ENCODE measurements at regions not wholly inside any gene's neighbourhood (a gene's known extent, or its start where the extent isn't known, plus 50 kb on each side); places are given as distances from the start of the nearest gene placed in this dataset.
"Not testable (repeated sequence)": the region's sequence is repeated elsewhere in the genome, so short reads cannot be mapped to it uniquely, and the experiment has no call there.

GRCh38 chr5:58165152-58165551 is 294.7 kb downstream of the PLK2 start:
- Mint-ChIP-seq H3K4me1 (ENCODE audit: low read depth, unreplicated experiment) (no peaks in the 10 kb centered on the region), H3K9me3 (ENCODE audit: unreplicated experiment) (no peaks in the 10 kb centered on the region), H3K36me3 (ENCODE audit: insufficient read depth, unreplicated experiment) (no peaks in the 10 kb centered on the region), H3K27ac (ENCODE audit: unreplicated experiment) (no peak overlapping the region), H3K27me3 (ENCODE audit: insufficient read depth, unreplicated experiment) (no peaks in the 10 kb centered on the region), H3K4me3 (ENCODE audit: unreplicated experiment) (no peak overlapping the region)
- no peaks in the 10 kb centered on the region for H3K9me3 ChIP-seq
- DNase-seq: no peak
- H3K27me3 ChIP-seq (replicated peaks; ENCODE audit: control insufficient read depth, insufficient read depth, low read length): no peaks in the 10 kb centered on the region
- intact Hi-C loops (cut with micrococcal nuclease; ENCODE audit: unreplicated experiment): no loop called here
- ChIA-PET CTCF (no interaction called here), POLR2A (no interaction called here)
- no TSS peak for BruUV-seq (replicated peaks)
- H3K36me3 ChIP-seq (ENCODE audit: control insufficient read depth, insufficient read depth, low read length): no peaks in the 10 kb centered on the region
- H3K4me1 ChIP-seq: no peaks in the 10 kb centered on the region
- TF ChIP-seq, protein P1, sequence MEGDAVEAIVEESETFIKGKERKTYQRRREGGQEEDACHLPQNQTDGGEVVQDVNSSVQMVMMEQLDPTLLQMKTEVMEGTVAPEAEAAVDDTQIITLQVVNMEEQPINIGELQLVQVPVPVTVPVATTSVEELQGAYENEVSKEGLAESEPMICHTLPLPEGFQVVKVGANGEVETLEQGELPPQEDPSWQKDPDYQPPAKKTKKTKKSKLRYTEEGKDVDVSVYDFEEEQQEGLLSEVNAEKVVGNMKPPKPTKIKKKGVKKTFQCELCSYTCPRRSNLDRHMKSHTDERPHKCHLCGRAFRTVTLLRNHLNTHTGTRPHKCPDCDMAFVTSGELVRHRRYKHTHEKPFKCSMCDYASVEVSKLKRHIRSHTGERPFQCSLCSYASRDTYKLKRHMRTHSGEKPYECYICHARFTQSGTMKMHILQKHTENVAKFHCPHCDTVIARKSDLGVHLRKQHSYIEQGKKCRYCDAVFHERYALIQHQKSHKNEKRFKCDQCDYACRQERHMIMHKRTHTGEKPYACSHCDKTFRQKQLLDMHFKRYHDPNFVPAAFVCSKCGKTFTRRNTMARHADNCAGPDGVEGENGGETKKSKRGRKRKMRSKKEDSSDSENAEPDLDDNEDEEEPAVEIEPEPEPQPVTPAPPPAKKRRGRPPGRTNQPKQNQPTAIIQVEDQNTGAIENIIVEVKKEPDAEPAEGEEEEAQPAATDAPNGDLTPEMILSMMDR (IDR thresholded peaks at IDR 0.05; ENCODE audit: insufficient read depth in 1 of 2, low read depth in 1 of 2, low read length in 1 of 2, severe bottlenecking in 1 of 2, unreplicated experiment in 1 of 2): no peak
- no peak overlapping the region for H3K4me3 ChIP-seq (ENCODE audit: low read depth, low read length)

GRCh38 chr5:58161889-58162288 is 298.0 kb downstream of the PLK2 start:
- H3K4me3 Mint-ChIP-seq (ENCODE audit: unreplicated experiment); DNase-seq; CTCF ChIA-PET; H3K4me3 ChIP-seq (ENCODE audit: low read depth, low read length); H3K27ac Mint-ChIP-seq (ENCODE audit: unreplicated experiment); H3K9me3 ChIP-seq; BruUV-seq (replicated peaks); H3K36me3 Mint-ChIP-seq (ENCODE audit: insufficient read depth, unreplicated experiment); H3K4me1 Mint-ChIP-seq (ENCODE audit: low read depth, unreplicated experiment); intact Hi-C loops (cut with micrococcal nuclease; ENCODE audit: unreplicated experiment); POLR2A ChIA-PET; H3K27me3 ChIP-seq (replicated peaks; ENCODE audit: control insufficient read depth, insufficient read depth, low read length); H3K36me3 ChIP-seq (ENCODE audit: control insufficient read depth, insufficient read depth, low read length); H3K4me1 ChIP-seq; H3K27me3 Mint-ChIP-seq (ENCODE audit: insufficient read depth, unreplicated experiment); H3K9me3 Mint-ChIP-seq (ENCODE audit: unreplicated experiment): not testable (repeated sequence)

DNA sequence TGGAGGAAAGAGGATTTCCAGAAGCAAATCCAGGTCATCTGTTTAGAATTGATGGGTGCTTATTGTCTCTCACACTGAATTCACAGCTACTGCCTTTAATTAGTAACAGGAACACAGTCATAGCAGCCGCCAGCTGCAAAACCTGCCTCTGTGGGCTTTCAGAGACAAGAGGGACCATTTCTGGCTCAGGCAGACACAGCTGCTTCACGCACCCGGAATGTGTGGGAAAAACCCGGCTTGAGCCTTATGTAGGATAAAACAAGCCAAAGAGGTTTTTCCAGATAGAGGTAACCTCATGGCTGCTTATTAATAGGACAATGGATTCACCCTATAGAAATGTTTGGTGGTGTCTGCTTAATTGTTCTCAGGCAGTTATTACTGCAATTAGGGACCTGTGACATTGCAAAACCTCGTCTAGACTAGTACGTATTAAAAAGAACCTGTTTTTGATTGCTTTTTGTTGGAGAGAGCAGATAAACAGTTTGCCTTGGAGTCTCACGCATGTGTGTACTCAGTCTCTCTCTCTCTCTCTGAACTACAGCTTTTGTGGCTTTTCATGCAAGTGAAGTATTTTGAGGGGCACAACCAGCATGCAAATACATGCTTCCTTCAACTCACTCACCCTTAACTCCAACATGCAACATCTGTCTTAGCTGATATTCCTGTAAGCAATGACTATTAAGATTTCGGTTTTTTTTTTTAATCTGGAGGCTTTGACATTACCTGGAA is 302.7 kb downstream of the PLK2 start:
- Histone ChIP-seq H3K9me3 (no peaks in the 10 kb centered on the region), H3K4me3 (ENCODE audit: low read depth, low read length) (no peak overlapping the region), H3K4me1 (no peaks in the 10 kb centered on the region), H3K27me3 (replicated peaks; ENCODE audit: control insufficient read depth, insufficient read depth, low read length) (no peaks in the 10 kb centered on the region), H3K36me3 (ENCODE audit: control insufficient read depth, insufficient read depth, low read length) (no peaks in the 10 kb centered on the region)
- ChIA-PET CTCF (no interaction called here), POLR2A (interaction anchor here (0.6 kb wide), 1 partner anchor 302 kb away, joined by 4 read pairs; no protein-coding TSS in a partner anchor)
- BruUV-seq (replicated peaks): no TSS peak
- no peaks in the 10 kb centered on the region for H3K9me3 Mint-ChIP-seq (ENCODE audit: unreplicated experiment)
- no peak overlapping the region for H3K4me3 Mint-ChIP-seq (ENCODE audit: unreplicated experiment)
- intact Hi-C loops (cut with micrococcal nuclease; ENCODE audit: unreplicated experiment): no loop called here
- H3K4me1 Mint-ChIP-seq (ENCODE audit: low read depth, unreplicated experiment): no peaks in the 10 kb centered on the region
- no peaks in the 10 kb centered on the region for H3K27me3 Mint-ChIP-seq (ENCODE audit: insufficient read depth, unreplicated experiment)
- TF ChIP-seq, protein P1 (IDR thresholded peaks at IDR 0.05; ENCODE audit: insufficient read depth in 1 of 2, low read depth in 1 of 2, low read length in 1 of 2, severe bottlenecking in 1 of 2, unreplicated experiment in 1 of 2): no peak
- no peaks in the 10 kb centered on the region for H3K36me3 Mint-ChIP-seq (ENCODE audit: insufficient read depth, unreplicated experiment)
- no peak overlapping the region for H3K27ac Mint-ChIP-seq (ENCODE audit: unreplicated experiment)
- DNase-seq: no peak
